NB4 (cell line): ENCODE measurements at regions not wholly inside any gene's neighbourhood (a gene's known extent, or its start where the extent isn't known, plus 50 kb on each side); places are given as distances from the start of the nearest gene placed in this dataset.

Experiments used
- MYC ChIP-seq: IDR thresholded peaks from 2 replicates; pipeline ENCODE4 v1.6.1; 2011; ENCODE audit warnings: low read depth, low read length
- POLR2A ChIP-seq: IDR thresholded peaks from 2 replicates; pipeline ENCODE4 v1.6.1; 2011; ENCODE audit warnings: mild to moderate bottlenecking; ENCODE audit not compliant: insufficient read length; ENCODE audit errors: extremely low read depth
- TF ChIP-seq, protein P1 (sequence below): IDR thresholded peaks from one replicate; pipeline ENCODE4 v1.5.1; 2012; ENCODE audit warnings: low read depth, low read length
- TF ChIP-seq, protein P2 (sequence below): IDR thresholded peaks from 2 replicates; pipeline ENCODE4 v1.6.1; 2011; ENCODE audit warnings: low read depth, low read length

DNA sequence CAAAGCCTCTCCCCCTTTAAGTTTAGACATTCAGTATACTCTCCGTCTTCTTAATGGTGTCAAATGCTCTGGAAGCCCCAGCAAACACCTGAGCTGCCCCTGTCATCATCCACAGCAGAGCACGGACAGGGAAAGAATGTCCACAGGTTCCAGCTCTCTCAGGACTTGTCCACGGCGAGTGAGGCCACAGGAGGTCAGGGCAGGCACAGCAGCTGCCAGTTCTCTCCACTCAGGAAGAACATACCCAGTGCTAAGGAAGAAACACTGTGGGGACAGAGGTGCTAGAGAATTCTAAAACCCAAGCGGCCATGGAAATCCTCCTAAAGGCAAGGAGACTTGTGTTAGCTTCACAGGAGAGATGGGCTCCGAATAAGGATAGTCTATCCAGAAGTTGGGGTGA, 132.0 kb upstream of the SERP2 start:
- TF ChIP-seq, protein P1, sequence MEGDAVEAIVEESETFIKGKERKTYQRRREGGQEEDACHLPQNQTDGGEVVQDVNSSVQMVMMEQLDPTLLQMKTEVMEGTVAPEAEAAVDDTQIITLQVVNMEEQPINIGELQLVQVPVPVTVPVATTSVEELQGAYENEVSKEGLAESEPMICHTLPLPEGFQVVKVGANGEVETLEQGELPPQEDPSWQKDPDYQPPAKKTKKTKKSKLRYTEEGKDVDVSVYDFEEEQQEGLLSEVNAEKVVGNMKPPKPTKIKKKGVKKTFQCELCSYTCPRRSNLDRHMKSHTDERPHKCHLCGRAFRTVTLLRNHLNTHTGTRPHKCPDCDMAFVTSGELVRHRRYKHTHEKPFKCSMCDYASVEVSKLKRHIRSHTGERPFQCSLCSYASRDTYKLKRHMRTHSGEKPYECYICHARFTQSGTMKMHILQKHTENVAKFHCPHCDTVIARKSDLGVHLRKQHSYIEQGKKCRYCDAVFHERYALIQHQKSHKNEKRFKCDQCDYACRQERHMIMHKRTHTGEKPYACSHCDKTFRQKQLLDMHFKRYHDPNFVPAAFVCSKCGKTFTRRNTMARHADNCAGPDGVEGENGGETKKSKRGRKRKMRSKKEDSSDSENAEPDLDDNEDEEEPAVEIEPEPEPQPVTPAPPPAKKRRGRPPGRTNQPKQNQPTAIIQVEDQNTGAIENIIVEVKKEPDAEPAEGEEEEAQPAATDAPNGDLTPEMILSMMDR = no peak
- TF ChIP-seq POLR2A (no peak), MYC (no peak)
- TF ChIP-seq, protein P2, sequence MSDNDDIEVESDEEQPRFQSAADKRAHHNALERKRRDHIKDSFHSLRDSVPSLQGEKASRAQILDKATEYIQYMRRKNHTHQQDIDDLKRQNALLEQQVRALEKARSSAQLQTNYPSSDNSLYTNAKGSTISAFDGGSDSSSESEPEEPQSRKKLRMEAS = no peak
